HUES64 (cell line): ENCODE measurements at regions not wholly inside any gene's neighbourhood (a gene's known extent, or its start where the extent isn't known, plus 50 kb on each side); places are given as distances from the start of the nearest gene placed in this dataset.
"Not testable (repeated sequence)": the region's sequence is repeated elsewhere in the genome, so short reads cannot be mapped to it uniquely, and the experiment has no call there.

Experiments used
- H3K27ac ChIP-seq: 2 replicates; pipeline ENCODE4 v1.7.0; 2013; ENCODE audit warnings: low read depth, low read length, inconsistent platforms
- H3K27me3 ChIP-seq: 2 replicates; pipeline ENCODE4 v1.6.1; 2013; ENCODE audit warnings: mild to moderate bottlenecking, low read length; ENCODE audit not compliant: insufficient read depth
- H3K36me3 ChIP-seq: 2 replicates; pipeline ENCODE4 v1.6.1; 2013; ENCODE audit warnings: mild to moderate bottlenecking, low read length; ENCODE audit not compliant: insufficient read depth
- H3K4me1 ChIP-seq: 2 replicates; pipeline ENCODE4 v1.6.1; 2013; ENCODE audit warnings: mild to moderate bottlenecking, low read length, moderate library complexity; ENCODE audit not compliant: insufficient read depth
- H3K4me3 ChIP-seq: 2 replicates; pipeline ENCODE4 v1.5.1; 2013; ENCODE audit warnings: mild to moderate bottlenecking, low read length, moderate library complexity
- H3K9ac ChIP-seq: 2 replicates; pipeline ENCODE4 v1.6.1; 2013; ENCODE audit warnings: mild to moderate bottlenecking, low read depth, low read length
- H3K9me3 ChIP-seq: 2 replicates; pipeline ENCODE4 v1.6.1; 2013; ENCODE audit warnings: low read depth, low read length; ENCODE audit not compliant: insufficient read depth
- WGBS: fragments of 150-250, 120-280 bp; methylation state at CpG from one replicate; pipeline ENCODE4 v1.1.7; 2013; ENCODE audit warnings: missing lambda C conversion rate; 5-methylcytosine and 5-hydroxymethylcytosine counted together

- Histone ChIP-seq H3K36me3 (no peaks in the 10 kb centered on the region), H3K4me3 (no peak overlapping the region), H3K27me3 (no peaks in the 10 kb centered on the region), H3K9ac (no peak overlapping the region), H3K9me3 (no peaks in the 10 kb centered on the region), H3K27ac (no peak overlapping the region), H3K4me1 (no peaks in the 10 kb centered on the region)
- 72% methylated on average over 3 of the region's 3 CpGs for WGBS
Observed at GRCh38 chr11:128042290-128042751, 545.0 kb downstream of the ETS1 start.

GRCh38 chr11:128040603-128041002 is 546.8 kb downstream of the ETS1 start:
- H3K27me3 ChIP-seq: no peaks in the 10 kb centered on the region
- no peak overlapping the region for H3K9ac ChIP-seq
- no peaks in the 10 kb centered on the region for H3K4me1 ChIP-seq
- no peaks in the 10 kb centered on the region for H3K36me3 ChIP-seq
- WGBS: 100% methylated on average over 3 of the region's 3 CpGs
- H3K27ac ChIP-seq: no peak overlapping the region
- no peak overlapping the region for H3K4me3 ChIP-seq
- H3K9me3 ChIP-seq: no peaks in the 10 kb centered on the region

DNA sequence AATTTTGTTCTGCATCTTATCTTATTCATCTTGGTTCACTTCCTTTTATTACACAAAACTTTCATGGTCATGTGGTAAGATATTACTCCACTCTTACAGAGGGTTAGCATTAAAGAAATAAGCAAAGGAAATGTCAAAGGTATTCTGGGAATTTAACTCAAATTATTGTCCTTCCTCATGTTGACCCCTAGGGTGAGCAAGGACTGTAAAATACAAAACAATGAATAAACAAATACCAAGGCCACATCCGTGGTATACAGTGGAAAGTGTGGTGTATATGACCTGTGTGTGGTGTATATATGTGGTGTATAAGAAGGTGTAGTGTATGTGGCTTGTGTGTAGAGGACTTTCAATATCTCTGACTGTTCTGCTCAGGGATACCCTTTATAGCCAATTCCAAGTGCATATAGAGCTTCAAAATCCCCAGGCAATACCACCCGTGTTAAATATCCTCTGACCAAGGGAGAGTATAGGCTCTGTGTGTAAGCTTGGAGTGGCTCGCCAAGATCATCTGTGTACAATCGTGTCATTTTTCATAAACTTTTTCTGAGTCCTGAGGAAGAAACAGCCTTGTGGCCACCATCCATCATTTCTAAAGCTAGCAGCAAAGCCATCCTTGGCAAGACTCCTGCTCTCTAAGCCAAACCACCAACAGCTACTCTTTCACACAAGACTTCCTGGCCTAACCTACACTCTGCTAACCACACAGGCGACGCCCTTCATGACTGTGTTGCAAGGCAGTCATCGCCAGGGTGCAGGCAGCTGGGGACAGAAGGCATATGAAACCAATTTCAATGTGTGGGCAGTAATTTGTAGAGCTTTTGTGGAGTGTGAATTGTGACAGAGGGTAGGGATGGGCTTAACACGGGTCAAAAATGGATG is 548.0 kb downstream of the ETS1 start:
- H3K9me3 ChIP-seq: no peaks in the 10 kb centered on the region
- H3K4me1 ChIP-seq: no peaks in the 10 kb centered on the region
- H3K27me3 ChIP-seq: no peaks in the 10 kb centered on the region
- H3K27ac ChIP-seq: no peak overlapping the region
- H3K4me3 ChIP-seq: no peak overlapping the region
- WGBS: 96% methylated on average over 8 of the region's 8 CpGs
- H3K9ac ChIP-seq: no peak overlapping the region
- no peaks in the 10 kb centered on the region for H3K36me3 ChIP-seq

GRCh38 chr11:128036556-128037093 is 550.7 kb downstream of the ETS1 start:
- H3K9me3 ChIP-seq: no peaks in the 10 kb centered on the region
- 89% methylated on average over 4 of the region's 4 CpGs for WGBS
- H3K4me3 ChIP-seq: no peak overlapping the region
- no peaks in the 10 kb centered on the region for H3K27me3 ChIP-seq
- H3K4me1 ChIP-seq: no peaks in the 10 kb centered on the region
- H3K36me3 ChIP-seq: no peaks in the 10 kb centered on the region
- no peak overlapping the region for H3K27ac ChIP-seq
- H3K9ac ChIP-seq: no peak overlapping the region

- no peaks in the 10 kb centered on the region for H3K4me1 ChIP-seq
- H3K27me3 ChIP-seq: no peaks in the 10 kb centered on the region
- no peak overlapping the region for H3K27ac ChIP-seq
- H3K36me3 ChIP-seq: no peaks in the 10 kb centered on the region
- no peaks in the 10 kb centered on the region for H3K9me3 ChIP-seq
- no peak overlapping the region for H3K9ac ChIP-seq
- 96% methylated on average over 5 of the region's 5 CpGs for WGBS
- H3K4me3 ChIP-seq: no peak overlapping the region
Observed at GRCh38 chr11:128036006-128036405, 551.4 kb downstream of the ETS1 start.

DNA sequence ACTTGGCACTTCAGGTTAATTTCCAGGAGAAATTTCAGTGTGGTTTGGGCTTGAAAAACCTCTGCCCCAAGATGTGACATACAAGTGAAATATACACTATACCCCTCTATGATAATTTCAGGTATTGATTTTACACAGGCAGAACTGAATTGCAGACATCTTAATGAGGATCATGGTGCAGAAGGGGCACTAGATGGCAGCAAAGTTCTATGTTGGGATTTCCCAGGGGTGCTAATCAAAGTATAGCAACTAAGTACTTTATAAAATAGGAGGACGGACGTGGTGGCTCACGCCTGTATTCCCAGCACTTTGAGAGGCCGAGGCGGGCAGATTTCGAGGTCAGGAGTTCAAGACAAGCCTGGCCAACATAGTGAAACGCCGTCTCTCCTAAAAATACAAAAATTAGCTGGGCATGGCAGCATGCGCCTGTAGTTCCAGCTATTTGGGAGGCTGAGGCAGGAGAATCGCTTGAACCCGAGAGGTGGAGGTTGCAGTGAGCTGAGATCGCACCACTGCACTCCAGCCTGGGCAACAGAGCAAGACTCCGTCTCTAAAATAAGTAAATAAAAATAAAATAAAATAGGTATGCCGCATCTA is 555.7 kb downstream of the ETS1 start:
- 72% methylated on average over 13 of the region's 14 CpGs for WGBS
- H3K27ac ChIP-seq: not testable (repeated sequence)

GRCh38 chr11:128029219-128029722 is 558.1 kb downstream of the ETS1 start:
- no peak overlapping the region for H3K27ac ChIP-seq
- WGBS: 85% methylated on average over 1 of the region's 1 CpG
- H3K36me3 ChIP-seq: no peaks in the 10 kb centered on the region
- no peaks in the 10 kb centered on the region for H3K27me3 ChIP-seq
- H3K9me3 ChIP-seq: no peaks in the 10 kb centered on the region
- no peaks in the 10 kb centered on the region for H3K4me1 ChIP-seq
- no peak overlapping the region for H3K9ac ChIP-seq
- H3K4me3 ChIP-seq: no peak overlapping the region

More for the DNA sequence above, 555.7 kb downstream of the ETS1 start:
- H3K27me3 ChIP-seq, H3K36me3 ChIP-seq, H3K9ac ChIP-seq, H3K4me3 ChIP-seq, H3K9me3 ChIP-seq, H3K4me1 ChIP-seq: not testable (repeated sequence)

DNA sequence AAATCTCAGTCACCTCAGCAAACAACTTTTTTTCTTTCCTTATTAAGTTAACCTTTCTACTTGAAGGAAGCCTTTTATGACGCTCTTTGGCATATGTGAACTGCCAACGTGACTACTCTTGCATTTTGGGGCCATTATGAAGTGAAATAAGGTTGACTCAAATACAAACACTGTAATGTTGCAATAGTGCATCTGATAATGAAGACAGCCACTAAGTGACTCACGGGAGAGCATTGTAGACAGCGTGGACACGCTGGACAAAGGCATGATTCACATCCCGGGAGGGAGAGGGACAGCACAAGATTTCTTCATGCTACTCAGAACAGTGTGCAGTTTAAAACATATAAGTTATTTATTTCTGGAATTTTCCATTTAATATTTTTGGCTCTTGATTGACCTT is 560.8 kb downstream of the ETS1 start:
- no peak overlapping the region for H3K9ac ChIP-seq
- no peak overlapping the region for H3K4me3 ChIP-seq
- no peaks in the 10 kb centered on the region for H3K27me3 ChIP-seq
- WGBS: 76% methylated on average over 6 of the region's 6 CpGs
- no peaks in the 10 kb centered on the region for H3K9me3 ChIP-seq
- H3K36me3 ChIP-seq: no peaks in the 10 kb centered on the region
- H3K4me1 ChIP-seq: no peaks in the 10 kb centered on the region
- H3K27ac ChIP-seq: no peak overlapping the region

- H3K4me1 ChIP-seq: no peaks in the 10 kb centered on the region
- H3K9ac ChIP-seq: no peak overlapping the region
- H3K4me3 ChIP-seq: no peak overlapping the region
- H3K27ac ChIP-seq: no peak overlapping the region
- no peaks in the 10 kb centered on the region for H3K9me3 ChIP-seq
- H3K27me3 ChIP-seq: no peaks in the 10 kb centered on the region
- no peaks in the 10 kb centered on the region for H3K36me3 ChIP-seq
Observed at GRCh38 chr11:128022761-128023160, 564.6 kb downstream of the ETS1 start.

GRCh38 chr11:128022007-128022368 is 565.4 kb downstream of the ETS1 start:
- H3K27me3 ChIP-seq: no peaks in the 10 kb centered on the region
- WGBS: 87% methylated on average over 3 of the region's 3 CpGs
- H3K27ac ChIP-seq: no peak overlapping the region
- no peaks in the 10 kb centered on the region for H3K36me3 ChIP-seq
- H3K9me3 ChIP-seq: no peaks in the 10 kb centered on the region
- H3K9ac ChIP-seq: no peak overlapping the region
- H3K4me3 ChIP-seq: no peak overlapping the region
- H3K4me1 ChIP-seq: no peaks in the 10 kb centered on the region

DNA sequence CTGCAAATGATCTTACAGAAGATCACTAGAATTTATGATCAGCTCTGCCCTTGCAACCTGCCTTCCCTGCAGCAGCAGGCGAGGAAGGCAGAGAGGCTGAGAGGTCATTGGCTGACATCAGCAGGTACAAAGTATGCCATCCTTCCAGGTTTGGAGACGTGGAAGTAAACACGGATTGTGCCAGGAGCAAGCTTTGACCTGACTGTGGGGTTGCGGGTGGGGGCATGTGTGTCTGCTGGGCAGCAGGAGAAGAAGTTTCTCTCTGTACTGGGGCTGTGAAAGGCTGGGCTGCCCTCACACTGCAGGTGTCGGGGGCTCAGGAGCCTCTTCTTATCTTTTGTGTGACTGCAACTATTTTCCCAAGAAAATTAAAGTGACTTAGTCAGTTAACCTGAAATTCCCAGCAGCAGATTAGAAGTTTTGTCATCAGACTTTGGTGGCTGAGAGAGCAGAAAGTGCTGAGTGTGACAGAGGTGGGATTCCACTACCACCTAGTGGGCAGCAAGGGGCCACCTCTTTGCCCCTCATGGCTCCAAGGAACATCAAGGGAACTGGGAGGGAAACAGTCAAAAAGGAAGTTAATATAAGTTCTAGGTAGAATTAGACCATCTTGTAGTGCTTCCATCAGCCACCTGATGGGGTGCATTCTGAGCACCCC is 565.9 kb downstream of the ETS1 start:
- Histone ChIP-seq H3K9me3 (no peaks in the 10 kb centered on the region), H3K4me3 (no peak overlapping the region), H3K9ac (no peak overlapping the region), H3K27me3 (no peaks in the 10 kb centered on the region), H3K36me3 (no peaks in the 10 kb centered on the region), H3K4me1 (no peaks in the 10 kb centered on the region), H3K27ac (no peak overlapping the region)
- 67% methylated on average over 5 of the region's 5 CpGs for WGBS
